ENCODE measurements at regions not wholly inside any gene's neighbourhood (a gene's known extent, or its start where the extent isn't known, plus 50 kb on each side); places are given as distances from the start of the nearest gene placed in this dataset.

DNA sequence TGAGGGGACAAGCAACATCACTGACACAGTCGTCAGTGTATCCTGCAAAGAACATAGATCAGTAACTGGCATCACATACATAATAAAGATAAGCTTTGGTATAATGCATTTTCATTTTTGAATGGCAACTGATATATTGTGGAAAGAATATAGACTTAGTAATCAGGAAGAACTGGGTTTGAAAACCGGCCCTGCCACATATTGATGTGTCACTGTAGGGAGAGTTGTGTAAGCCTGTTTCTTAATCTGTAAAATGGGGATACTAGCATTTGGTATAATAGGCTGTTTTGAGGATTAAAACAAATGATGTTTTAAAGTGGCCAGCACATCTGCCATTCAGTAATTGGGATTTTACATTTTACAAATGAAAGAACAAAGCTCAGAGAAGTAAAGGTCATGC lies 277.8 kb upstream of the CNTNAP5 start:
- Histone ChIP-seq H3K9me3 (ENCODE audit: control insufficient read depth, low read length) (no peaks in the 10 kb centered on the region), H3K27me3 (ENCODE audit: control insufficient read depth, insufficient read depth, low read length, poor library complexity, severe bottlenecking) (no peaks in the 10 kb centered on the region), H3K36me3 (ENCODE audit: control insufficient read depth, insufficient read depth, low read length) (no peaks in the 10 kb centered on the region), H3K27ac (ENCODE audit: low read depth, low read length) (no peak overlapping the region), H3K4me1 (ENCODE audit: control insufficient read depth, insufficient read depth, low read length) (peaks cover 6% of the 10 kb centered on the region), H3K4me3 (ENCODE audit: low read length) (no peak overlapping the region), H3K9ac (ENCODE audit: extremely low read depth, low read length, poor library complexity, severe bottlenecking) (no peak overlapping the region)
- Mint-ChIP-seq H3K27ac (no peak overlapping the region), H3K9me3 (no peaks in the 10 kb centered on the region), H3K4me1 (peaks cover 6% of the 10 kb centered on the region), H3K36me3 (ENCODE audit: low read depth) (no peaks in the 10 kb centered on the region), H3K4me3 (no peak overlapping the region), H3K27me3 (ENCODE audit: insufficient read depth) (no peaks in the 10 kb centered on the region)
- WGBS, 2 experiments (ENCODE audit: insufficient coverage in 1 of 2, insufficient read length in 1 of 2), result 77 to 82% methylated on average over 1 to 2 of the region's 2 CpGs
- TF ChIP-seq, protein P1, sequence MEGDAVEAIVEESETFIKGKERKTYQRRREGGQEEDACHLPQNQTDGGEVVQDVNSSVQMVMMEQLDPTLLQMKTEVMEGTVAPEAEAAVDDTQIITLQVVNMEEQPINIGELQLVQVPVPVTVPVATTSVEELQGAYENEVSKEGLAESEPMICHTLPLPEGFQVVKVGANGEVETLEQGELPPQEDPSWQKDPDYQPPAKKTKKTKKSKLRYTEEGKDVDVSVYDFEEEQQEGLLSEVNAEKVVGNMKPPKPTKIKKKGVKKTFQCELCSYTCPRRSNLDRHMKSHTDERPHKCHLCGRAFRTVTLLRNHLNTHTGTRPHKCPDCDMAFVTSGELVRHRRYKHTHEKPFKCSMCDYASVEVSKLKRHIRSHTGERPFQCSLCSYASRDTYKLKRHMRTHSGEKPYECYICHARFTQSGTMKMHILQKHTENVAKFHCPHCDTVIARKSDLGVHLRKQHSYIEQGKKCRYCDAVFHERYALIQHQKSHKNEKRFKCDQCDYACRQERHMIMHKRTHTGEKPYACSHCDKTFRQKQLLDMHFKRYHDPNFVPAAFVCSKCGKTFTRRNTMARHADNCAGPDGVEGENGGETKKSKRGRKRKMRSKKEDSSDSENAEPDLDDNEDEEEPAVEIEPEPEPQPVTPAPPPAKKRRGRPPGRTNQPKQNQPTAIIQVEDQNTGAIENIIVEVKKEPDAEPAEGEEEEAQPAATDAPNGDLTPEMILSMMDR (conservative IDR thresholded peaks at IDR 0.05), result no peak
- DNase-seq, result no peak

- H3K27ac ChIP-seq (ENCODE audit: low read depth, low read length), result no peak overlapping the region
- H3K36me3 ChIP-seq (ENCODE audit: control insufficient read depth, insufficient read depth, low read length), result no peaks in the 10 kb centered on the region
- H3K9me3 ChIP-seq (ENCODE audit: control insufficient read depth, low read length), result peaks cover 6% of the 10 kb centered on the region
- WGBS, 2 experiments (ENCODE audit: insufficient coverage in 1 of 2, insufficient read length in 1 of 2), result 83 to 92% methylated on average over 2 to 6 of the region's 6 CpGs
- H3K4me3 ChIP-seq (ENCODE audit: low read length), result no peak overlapping the region
- no peak for DNase-seq
- Mint-ChIP-seq H3K27ac (no peak overlapping the region), H3K36me3 (ENCODE audit: low read depth) (no peaks in the 10 kb centered on the region), H3K27me3 (ENCODE audit: insufficient read depth) (no peaks in the 10 kb centered on the region), H3K9me3 (peaks cover 18% of the 10 kb centered on the region), H3K4me3 (no peak overlapping the region), H3K4me1 (no peaks in the 10 kb centered on the region)
- TF ChIP-seq, protein P1 (conservative IDR thresholded peaks at IDR 0.05), result no peak
- H3K9ac ChIP-seq (ENCODE audit: extremely low read depth, low read length, poor library complexity, severe bottlenecking), result no peak overlapping the region
- no peaks in the 10 kb centered on the region for H3K27me3 ChIP-seq (ENCODE audit: control insufficient read depth, insufficient read depth, low read length, poor library complexity, severe bottlenecking)
- no peaks in the 10 kb centered on the region for H3K4me1 ChIP-seq (ENCODE audit: control insufficient read depth, insufficient read depth, low read length)
Observed at GRCh38 chr2:123762221-123762620, 262.9 kb upstream of the CNTNAP5 start.

DNA sequence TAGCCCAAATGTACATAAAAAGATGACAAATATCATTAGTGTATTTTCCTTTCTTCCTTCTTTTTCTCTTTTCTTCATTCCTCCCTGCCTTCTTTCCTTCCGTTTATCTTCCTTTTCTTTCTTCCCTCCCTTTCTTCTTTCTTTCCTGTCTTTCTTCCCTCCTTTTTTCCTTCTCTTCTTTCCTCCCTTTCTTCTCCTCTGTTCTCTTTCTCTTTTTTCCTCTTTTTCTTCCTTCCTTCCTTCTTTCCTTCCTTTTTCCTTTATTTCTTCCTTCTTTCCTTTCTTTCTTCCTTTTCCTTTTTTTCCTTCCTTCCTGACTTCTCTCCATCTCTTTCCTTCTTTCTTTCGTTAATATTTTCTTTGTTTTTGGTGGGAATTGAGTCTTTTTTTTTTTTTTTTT lies 256.9 kb upstream of the CNTNAP5 start:
- DNase-seq, result no peak
- no peaks in the 10 kb centered on the region for H3K36me3 ChIP-seq (ENCODE audit: control insufficient read depth, insufficient read depth, low read length)
- H3K4me1 Mint-ChIP-seq, result peaks cover 8% of the 10 kb centered on the region
- 98 to 100% methylated on average over 1 of the region's 2 CpGs for WGBS, 2 experiments (ENCODE audit: insufficient coverage in 1 of 2, insufficient read length in 1 of 2)
- TF ChIP-seq, protein P1 (conservative IDR thresholded peaks at IDR 0.05), result no peak
- no peak overlapping the region for H3K4me3 ChIP-seq (ENCODE audit: low read length)
- H3K9me3 ChIP-seq (ENCODE audit: control insufficient read depth, low read length), result peaks cover 3% of the 10 kb centered on the region
- no peaks in the 10 kb centered on the region for H3K36me3 Mint-ChIP-seq (ENCODE audit: low read depth)
- no peak overlapping the region for H3K4me3 Mint-ChIP-seq
- H3K27ac Mint-ChIP-seq, result no peak overlapping the region
- peaks cover 22% of the 10 kb centered on the region for H3K27me3 ChIP-seq (ENCODE audit: control insufficient read depth, insufficient read depth, low read length, poor library complexity, severe bottlenecking)
- H3K9me3 Mint-ChIP-seq, result peaks cover 2% of the 10 kb centered on the region
- H3K27me3 Mint-ChIP-seq (ENCODE audit: insufficient read depth), result peaks cover 10% of the 10 kb centered on the region
- no peak overlapping the region for H3K27ac ChIP-seq (ENCODE audit: low read depth, low read length)
- H3K4me1 ChIP-seq (ENCODE audit: control insufficient read depth, insufficient read depth, low read length), result peaks cover 6% of the 10 kb centered on the region
- H3K9ac ChIP-seq (ENCODE audit: extremely low read depth, low read length, poor library complexity, severe bottlenecking), result no peak overlapping the region
